Duodenal mucosa (tissue), 2 donors: ENCODE measurements at regions not wholly inside any gene's neighbourhood (a gene's known extent, or its start where the extent isn't known, plus 50 kb on each side); places are given as distances from the start of the nearest gene placed in this dataset.

ENCODE experiments used
- H3K27ac ChIP-seq: one replicate; pipeline ENCODE4 v1.7.0; 2013; ENCODE audit warnings: low read depth, low read length
- H3K27me3 ChIP-seq, 2 donors: one replicate each; pipeline ENCODE4 v1.7.0; 2013; ENCODE audit warnings: low read length in 2 of 2, control low read depth in 1 of 2; ENCODE audit not compliant: insufficient read depth in 2 of 2, control insufficient read depth in 1 of 2
- H3K36me3 ChIP-seq, 2 donors: one replicate each; pipeline ENCODE4 v1.7.0; 2013; ENCODE audit warnings: low read length in 2 of 2, control low read depth in 1 of 2; ENCODE audit not compliant: insufficient read depth in 2 of 2, control insufficient read depth in 1 of 2
- H3K4me1 ChIP-seq, 2 donors: one replicate each; pipeline ENCODE4 v1.7.0; 2013; ENCODE audit warnings: low read length in 2 of 2, control low read depth in 1 of 2; ENCODE audit not compliant: insufficient read depth in 2 of 2, control insufficient read depth in 1 of 2
- H3K4me3 ChIP-seq, 2 donors: one replicate each; pipeline ENCODE4 v1.7.0; 2013; ENCODE audit warnings: low read length in 2 of 2, low read depth in 1 of 2
- H3K9ac ChIP-seq, 2 donors: one replicate each; pipeline ENCODE4 v1.7.0; 2013; ENCODE audit warnings: low read length in 2 of 2, low read depth in 1 of 2
- H3K9me3 ChIP-seq, 2 donors: one replicate each; pipeline ENCODE4 v1.7.0; 2013; ENCODE audit warnings: low read length in 2 of 2, control low read depth in 1 of 2; ENCODE audit not compliant: control insufficient read depth in 1 of 2

GRCh38 chr4:74635490-74636123, 158.7 kb downstream of the BTC start:
- H3K36me3 ChIP-seq = no peaks in the 10 kb centered on the region
- H3K27me3 ChIP-seq = no peaks in the 10 kb centered on the region
- H3K27ac ChIP-seq = no peak overlapping the region
- peaks cover 0 to 9% of the 10 kb centered on the region in 2 donors for H3K4me1 ChIP-seq
- H3K4me3 ChIP-seq = no peak overlapping the region
- no peaks in the 10 kb centered on the region for H3K9me3 ChIP-seq
- no peak overlapping the region for H3K9ac ChIP-seq

- Histone ChIP-seq H3K4me1 (peaks cover 0 to under 1% of the 10 kb centered on the region in 2 donors), H3K9ac (no peak overlapping the region), H3K27me3 (no peaks in the 10 kb centered on the region), H3K4me3 (no peak overlapping the region), H3K9me3 (no peaks in the 10 kb centered on the region), H3K36me3 (no peaks in the 10 kb centered on the region), H3K27ac (no peak overlapping the region)
Observed at GRCh38 chr4:74638001-74638400, 156.3 kb downstream of the BTC start.

GRCh38 chr4:74638689-74639088, 155.6 kb downstream of the BTC start:
- Histone ChIP-seq H3K4me1 (no peaks in the 10 kb centered on the region), H3K27ac (no peak overlapping the region), H3K36me3 (no peaks in the 10 kb centered on the region), H3K9me3 (no peaks in the 10 kb centered on the region), H3K27me3 (no peaks in the 10 kb centered on the region), H3K4me3 (no peak overlapping the region), H3K9ac (no peak overlapping the region)

- Histone ChIP-seq H3K4me3 (no peak overlapping the region), H3K27me3 (no peaks in the 10 kb centered on the region), H3K27ac (no peak overlapping the region), H3K4me1 (no peaks in the 10 kb centered on the region), H3K36me3 (no peaks in the 10 kb centered on the region), H3K9me3 (peaks cover 0 to 2% of the 10 kb centered on the region in 2 donors), H3K9ac (no peak overlapping the region)
Observed at GRCh38 chr4:74640111-74640903, 154.0 kb downstream of the BTC start.

GRCh38 chr4:74642006-74642405, 152.3 kb downstream of the BTC start:
- Histone ChIP-seq H3K4me1 (no peaks in the 10 kb centered on the region), H3K9me3 (peaks cover 0 to 2% of the 10 kb centered on the region in 2 donors), H3K36me3 (no peaks in the 10 kb centered on the region), H3K9ac (no peak overlapping the region), H3K27ac (no peak overlapping the region), H3K27me3 (no peaks in the 10 kb centered on the region), H3K4me3 (no peak overlapping the region)

GRCh38 chr4:74649193-74649592, 145.1 kb downstream of the BTC start:
- H3K4me1 ChIP-seq = no peaks in the 10 kb centered on the region
- no peaks in the 10 kb centered on the region for H3K36me3 ChIP-seq
- H3K27ac ChIP-seq = no peak overlapping the region
- H3K9me3 ChIP-seq = peaks cover 0 to 2% of the 10 kb centered on the region in 2 donors
- no peak overlapping the region for H3K9ac ChIP-seq
- no peaks in the 10 kb centered on the region for H3K27me3 ChIP-seq
- H3K4me3 ChIP-seq = no peak overlapping the region

- no peaks in the 10 kb centered on the region for H3K9me3 ChIP-seq
- no peaks in the 10 kb centered on the region for H3K36me3 ChIP-seq
- no peaks in the 10 kb centered on the region for H3K27me3 ChIP-seq
- H3K9ac ChIP-seq = no peak overlapping the region
- H3K27ac ChIP-seq = no peak overlapping the region
- H3K4me1 ChIP-seq = no peaks in the 10 kb centered on the region
- no peak overlapping the region for H3K4me3 ChIP-seq
Observed at GRCh38 chr4:74651198-74651597, 143.1 kb downstream of the BTC start.

- no peak overlapping the region for H3K27ac ChIP-seq
- no peaks in the 10 kb centered on the region for H3K36me3 ChIP-seq
- H3K9ac ChIP-seq = no peak overlapping the region
- no peaks in the 10 kb centered on the region for H3K27me3 ChIP-seq
- H3K9me3 ChIP-seq = no peaks in the 10 kb centered on the region
- H3K4me3 ChIP-seq = no peak overlapping the region
- no peaks in the 10 kb centered on the region for H3K4me1 ChIP-seq
Observed at GRCh38 chr4:74653331-74654229, 140.7 kb downstream of the BTC start.

GRCh38 chr4:74654230-74654681, 140.1 kb downstream of the BTC start:
- no peaks in the 10 kb centered on the region for H3K9me3 ChIP-seq
- H3K36me3 ChIP-seq = no peaks in the 10 kb centered on the region

GRCh38 chr4:74656596-74656995, 137.7 kb downstream of the BTC start:
- H3K9me3 ChIP-seq = no peaks in the 10 kb centered on the region
- H3K27me3 ChIP-seq = no peaks in the 10 kb centered on the region
- no peak overlapping the region for H3K9ac ChIP-seq
- H3K36me3 ChIP-seq = no peaks in the 10 kb centered on the region
- peaks cover 0 to 8% of the 10 kb centered on the region in 2 donors for H3K4me1 ChIP-seq
- no peak overlapping the region for H3K27ac ChIP-seq
- H3K4me3 ChIP-seq = no peak overlapping the region

More at GRCh38 chr4:74654230-74654681, 140.1 kb downstream of the BTC start:
- no peaks in the 10 kb centered on the region for H3K4me1 ChIP-seq
- no peak overlapping the region for H3K27ac ChIP-seq
- no peaks in the 10 kb centered on the region for H3K27me3 ChIP-seq
- H3K9ac ChIP-seq = no peak overlapping the region
- no peak overlapping the region for H3K4me3 ChIP-seq
